K562 (cell line): ENCODE measurements at regions not wholly inside any gene's neighbourhood (a gene's known extent, or its start where the extent isn't known, plus 50 kb on each side); places are given as distances from the start of the nearest gene placed in this dataset.

ENCODE experiments used
- ATAC-seq: fragments of 200-7000 bp; cut with Tn5 transposase; 3 replicates; pipeline ENCODE4 v1.9.1; 2020; ENCODE audit warnings: moderate library complexity
- BruUV-seq: library from RNA; stranded (reverse); fragments of 400-500 nt; replicated peaks from 2 replicates; lab custom pipeline; 2021; lab: Mats Ljungman, UMichigan
- CTCF ChIA-PET: fragments of 300-600 bp; formaldehyde crosslinking; extraction: SDS; loops from one replicate; lab custom pipeline; 2021; ENCODE audit warnings: low intra/inter-chr PET ratio; lab: Yijun Ruan, JAX
- POLR2A ChIA-PET: fragments of 300-600, 350-650 bp; sonication (Branson Sonifier 250); formaldehyde crosslinking; extraction: SDS; loops from one replicate; lab custom pipeline; 2021; ENCODE audit warnings: antibody characterized with exemption, inconsistent platforms; lab: Yijun Ruan, JAX
- DNase-seq, 4 experiments: peaks; one replicate each; pipeline versions ENCODE4 v3.0.0 to v3.0.0-alpha.2; 2011 to 2018; ENCODE audit warnings: low spot score in 3 of 4, mixed read lengths in 3 of 4; ENCODE audit errors: extremely low read depth in 1 of 4
- FAIRE-seq: peaks from 2 replicates; lab custom pipeline; 2011; peaks lifted over from hg19 to GRCh38; lab: Jason Lieb, UNC
- H2AFZ ChIP-seq: 2 replicates; pipeline ENCODE4 v1.6.0; 2011; ENCODE audit warnings: low read depth, low read length, control low read depth, inconsistent platforms
- H3K27ac ChIP-seq: fragments of 200-600 bp; 3 replicates; pipeline ENCODE4 v1.8.0; 2011; ENCODE audit warnings: low read depth, mild to moderate bottlenecking, control low read depth, inconsistent platforms, low read length, moderate library complexity, mixed read lengths; ENCODE audit errors: extremely low read depth
- H3K27me3 ChIP-seq, 2 experiments: fragments of 300-600 bp in 1 of 2; 2 replicates in 1 of 2; 3 replicates in 1 of 2; pipeline versions ENCODE4 v1.6.0 to v1.8.0; 2011; ENCODE audit warnings: inconsistent platforms in 2 of 2, low read length in 2 of 2, mild to moderate bottlenecking in 1 of 2, mixed read lengths in 1 of 2, moderate library complexity in 1 of 2; ENCODE audit not compliant: control insufficient read depth in 2 of 2, insufficient read depth in 2 of 2
- H3K36me3 ChIP-seq: fragments of 300-600 bp; 3 replicates; pipeline ENCODE4 v1.8.0; 2011; ENCODE audit warnings: mild to moderate bottlenecking, low read length, inconsistent platforms; ENCODE audit not compliant: control insufficient read depth, insufficient read depth
- H3K4me1 ChIP-seq, 2 experiments: fragments of 200-600 bp in 1 of 2; replicated peaks in 1 of 2; 2 replicates in 1 of 2; 3 replicates in 1 of 2; pipeline versions ENCODE4 v1.5.1 to v1.8.0; 2011; ENCODE audit warnings: inconsistent platforms in 2 of 2, low read length in 2 of 2, mild to moderate bottlenecking in 1 of 2, mixed read lengths in 1 of 2, moderate library complexity in 1 of 2; ENCODE audit not compliant: control insufficient read depth in 2 of 2, insufficient read depth in 2 of 2
- H3K4me2 ChIP-seq: 2 replicates; pipeline ENCODE4 v1.6.1; 2011; ENCODE audit warnings: low read length, control low read depth, inconsistent platforms, mixed read lengths; ENCODE audit not compliant: insufficient read depth
- H3K4me3 ChIP-seq: fragments of 200-600 bp; sonication (generic), shearing (Covaris generic); 2 replicates; pipeline ENCODE4 v1.5.1; 2016; ENCODE audit warnings: control low read depth, inconsistent platforms
- H3K79me2 ChIP-seq: fragments of 200-600 bp; 3 replicates; pipeline ENCODE4 v1.8.0; 2011; ENCODE audit warnings: low read length, inconsistent platforms; ENCODE audit not compliant: control insufficient read depth, insufficient read depth
- H3K9ac ChIP-seq, 2 experiments: 2 replicates each; pipeline versions ENCODE4 v1.6.0 to v1.6.1; 2011; ENCODE audit warnings: low read depth in 2 of 2, low read length in 2 of 2, control low read depth in 1 of 2, inconsistent platforms in 1 of 2, mild to moderate bottlenecking in 1 of 2, mixed read lengths in 1 of 2; ENCODE audit not compliant: insufficient read depth in 1 of 2
- H3K9me1 ChIP-seq: one replicate; pipeline ENCODE4 v1.6.0; 2011; ENCODE audit warnings: inconsistent platforms, mild to moderate bottlenecking, low read length, moderate library complexity; ENCODE audit not compliant: control insufficient read depth, insufficient read depth
- H3K9me3 ChIP-seq: replicated peaks from 2 replicates; pipeline ENCODE4 v1.5.1; 2011; ENCODE audit warnings: low read depth, low read length, inconsistent platforms; ENCODE audit not compliant: control insufficient read depth, insufficient read depth
- H4K20me1 ChIP-seq: replicated peaks from 2 replicates; pipeline ENCODE4 v1.6.1; 2011; ENCODE audit warnings: low read length, inconsistent platforms, mixed read lengths; ENCODE audit not compliant: control insufficient read depth, insufficient read depth
- DPF2 ChIP-seq: fragments of 450-650 bp; IDR thresholded peaks from 2 replicates; pipeline ENCODE4 v1.6.1; 2016
- FOXP1 ChIP-seq: sonication (generic); formaldehyde crosslinking; IDR thresholded peaks from 2 replicates; pipeline ENCODE4 v1.8.0; 2022; ENCODE audit warnings: mild to moderate bottlenecking, missing genetic modification reagents
- GTF2F1 ChIP-seq: IDR thresholded peaks from 2 replicates; pipeline ENCODE4 v1.6.1; 2011; ENCODE audit warnings: low read depth, low read length, improper control_type of control experiment
- HDAC2 ChIP-seq: fragments of 450-650 bp; IDR thresholded peaks from 2 replicates; pipeline ENCODE4 v1.6.1; 2016; ENCODE audit warnings: mild to moderate bottlenecking
- MTF1 ChIP-seq: fragments of 250-450 bp; sonication (Bioruptor Pico); IDR thresholded peaks from 2 replicates; pipeline ENCODE4 v1.9.0; 2021; ENCODE audit warnings: moderate library complexity, mild to moderate bottlenecking, inconsistent platforms, borderline replicate concordance
- RAD51 ChIP-seq: fragments of 450-650 bp; IDR thresholded peaks from 2 replicates; pipeline ENCODE4 v1.7.1; 2016; ENCODE audit warnings: low read depth, mild to moderate bottlenecking, borderline replicate concordance
- TFAM ChIP-seq: fragments of 250-450 bp; sonication (Bioruptor Pico); conservative IDR thresholded peaks from 2 replicates; pipeline ENCODE4 v1.5.0; 2021; ENCODE audit warnings: mild to moderate bottlenecking, moderate library complexity
- WGBS: fragments of 100-300 bp; shearing (Covaris generic); methylation state at CpG from one replicate; pipeline ENCODE4 v1.1.6; 2016; ENCODE audit warnings: low coverage, mixed read lengths; ENCODE audit not compliant: insufficient coverage; ENCODE audit errors: missing lambda C conversion rate; 5-methylcytosine and 5-hydroxymethylcytosine counted together
- in situ Hi-C: fragments of 300-500 bp; cut with MboI; formaldehyde crosslinking; loops from 4 replicates; pipeline ENCODE4 v1.15.0; 2018; ENCODE audit warnings: inconsistent platforms, mixed read lengths
- intact Hi-C: fragments of 100-400 bp; cut with micrococcal nuclease; formaldehyde crosslinking; loops from 2 replicates; pipeline ENCODE4 v1.14.2; 2022
- TF ChIP-seq, protein P1 (sequence below): sonication (generic); formaldehyde crosslinking; IDR thresholded peaks from 2 replicates; pipeline ENCODE4 v1.8.1; 2023; ENCODE audit warnings: mild to moderate bottlenecking, missing genetic modification reagents
- TF ChIP-seq, protein P2 (sequence below): sonication (generic); formaldehyde crosslinking; IDR thresholded peaks from 2 replicates; pipeline ENCODE4 v1.8.1; 2022; ENCODE audit warnings: missing genetic modification reagents
- TF ChIP-seq, protein P3 (sequence below): IDR thresholded peaks from 2 replicates; pipeline ENCODE4 v1.6.1; 2016; ENCODE audit warnings: missing genetic modification characterization, missing compliant biosample characterization

DNA sequence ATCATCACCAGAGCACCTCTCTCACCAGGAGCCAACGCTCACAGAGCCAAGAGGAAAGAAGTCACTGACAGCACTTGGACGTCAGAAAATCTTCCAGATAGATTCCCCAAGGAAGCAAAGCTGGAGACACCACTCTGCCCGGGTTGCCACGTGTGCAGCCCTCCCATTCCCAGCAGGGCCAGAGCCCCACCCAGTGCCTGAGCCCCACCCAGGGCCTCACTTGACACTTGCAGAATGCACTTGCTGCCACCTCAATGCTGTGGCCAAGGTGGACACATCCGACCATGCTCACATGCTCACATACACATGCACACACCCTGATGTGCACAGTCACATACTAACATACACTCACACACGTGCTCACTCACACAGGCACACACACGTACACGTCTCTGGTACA is 240.7 kb downstream of the RBFOX3 start (continued):
- TF ChIP-seq, protein P1, sequence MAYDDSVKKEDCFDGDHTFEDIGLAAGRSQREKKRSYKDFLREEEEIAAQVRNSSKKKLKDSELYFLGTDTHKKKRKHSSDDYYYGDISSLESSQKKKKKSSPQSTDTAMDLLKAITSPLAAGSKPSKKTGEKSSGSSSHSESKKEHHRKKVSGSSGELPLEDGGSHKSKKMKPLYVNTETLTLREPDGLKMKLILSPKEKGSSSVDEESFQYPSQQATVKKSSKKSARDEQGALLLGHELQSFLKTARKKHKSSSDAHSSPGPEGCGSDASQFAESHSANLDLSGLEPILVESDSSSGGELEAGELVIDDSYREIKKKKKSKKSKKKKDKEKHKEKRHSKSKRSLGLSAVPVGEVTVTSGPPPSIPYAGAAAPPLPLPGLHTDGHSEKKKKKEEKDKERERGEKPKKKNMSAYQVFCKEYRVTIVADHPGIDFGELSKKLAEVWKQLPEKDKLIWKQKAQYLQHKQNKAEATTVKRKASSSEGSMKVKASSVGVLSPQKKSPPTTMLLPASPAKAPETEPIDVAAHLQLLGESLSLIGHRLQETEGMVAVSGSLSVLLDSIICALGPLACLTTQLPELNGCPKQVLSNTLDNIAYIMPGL (CRISPR knock-in tag), result no peak

DNA sequence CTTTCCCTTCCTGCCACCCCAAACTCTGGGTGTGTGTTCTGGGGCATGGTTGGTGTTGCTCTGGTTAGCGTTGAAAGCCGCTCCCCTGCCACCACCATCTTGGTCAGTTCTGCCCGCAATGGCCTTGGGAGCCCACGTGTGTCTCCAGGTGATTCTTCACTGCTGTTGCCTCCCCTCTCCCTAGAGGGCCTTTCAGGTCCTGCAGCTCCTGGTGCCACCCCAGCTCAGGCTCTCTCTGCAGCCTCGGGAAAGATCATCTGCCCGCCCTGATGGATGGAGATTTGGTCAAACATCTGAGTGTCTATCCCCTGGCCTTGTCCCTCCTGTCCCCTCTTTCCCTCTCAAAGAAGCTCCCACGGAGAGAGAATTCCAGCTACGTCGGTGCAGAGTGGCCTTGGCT is 241.3 kb downstream of the RBFOX3 start:
- intact Hi-C loops, result no loop called here
- in situ Hi-C loops, result no loop called here
- ATAC-seq, result no peak

More for the DNA sequence above, 241.3 kb downstream of the RBFOX3 start:
- H3K9me1 ChIP-seq, result no peaks in the 10 kb centered on the region
- DNase-seq (no peak), FAIRE-seq (no peak)
- H3K4me1 ChIP-seq, result 0 out of 5 replicates have a peak, but pooled peaks cover 0 to 4% of the 10 kb centered on the region in 2 experiments
- H3K27ac ChIP-seq, result no peak overlapping the region
- WGBS, result 0% methylated on average over 7 of the region's 9 CpGs
- H3K9me3 ChIP-seq, result no peaks in the 10 kb centered on the region
- no peak overlapping the region for H3K9ac ChIP-seq
- H3K4me3 ChIP-seq, result no peak overlapping the region
- H3K27me3 ChIP-seq, result peaks cover 0 to 40% of the 10 kb centered on the region in 2 experiments; a peak in 2 of 5 replicates
- H3K79me2 ChIP-seq, result no peaks in the 10 kb centered on the region
- no peaks in the 10 kb centered on the region for H3K36me3 ChIP-seq
- peaks cover 5% of the 10 kb centered on the region; the same call in 1 of the 2 replicates for H4K20me1 ChIP-seq
- ChIA-PET CTCF (no interaction called here), POLR2A (no interaction called here)
- H2AFZ ChIP-seq, result no peak overlapping the region
- TF ChIP-seq, protein P2, sequence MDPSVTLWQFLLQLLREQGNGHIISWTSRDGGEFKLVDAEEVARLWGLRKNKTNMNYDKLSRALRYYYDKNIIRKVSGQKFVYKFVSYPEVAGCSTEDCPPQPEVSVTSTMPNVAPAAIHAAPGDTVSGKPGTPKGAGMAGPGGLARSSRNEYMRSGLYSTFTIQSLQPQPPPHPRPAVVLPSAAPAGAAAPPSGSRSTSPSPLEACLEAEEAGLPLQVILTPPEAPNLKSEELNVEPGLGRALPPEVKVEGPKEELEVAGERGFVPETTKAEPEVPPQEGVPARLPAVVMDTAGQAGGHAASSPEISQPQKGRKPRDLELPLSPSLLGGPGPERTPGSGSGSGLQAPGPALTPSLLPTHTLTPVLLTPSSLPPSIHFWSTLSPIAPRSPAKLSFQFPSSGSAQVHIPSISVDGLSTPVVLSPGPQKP (CRISPR knock-in tag), result no peak
- TF ChIP-seq GTF2F1 (no peak), HDAC2 (no peak), FOXP1 (no peak), TFAM (CRISPR knock-in tag) (no peak), MTF1 (CRISPR knock-in tag) (no peak), RAD51 (no peak), DPF2 (no peak)
- TF ChIP-seq, protein P3, sequence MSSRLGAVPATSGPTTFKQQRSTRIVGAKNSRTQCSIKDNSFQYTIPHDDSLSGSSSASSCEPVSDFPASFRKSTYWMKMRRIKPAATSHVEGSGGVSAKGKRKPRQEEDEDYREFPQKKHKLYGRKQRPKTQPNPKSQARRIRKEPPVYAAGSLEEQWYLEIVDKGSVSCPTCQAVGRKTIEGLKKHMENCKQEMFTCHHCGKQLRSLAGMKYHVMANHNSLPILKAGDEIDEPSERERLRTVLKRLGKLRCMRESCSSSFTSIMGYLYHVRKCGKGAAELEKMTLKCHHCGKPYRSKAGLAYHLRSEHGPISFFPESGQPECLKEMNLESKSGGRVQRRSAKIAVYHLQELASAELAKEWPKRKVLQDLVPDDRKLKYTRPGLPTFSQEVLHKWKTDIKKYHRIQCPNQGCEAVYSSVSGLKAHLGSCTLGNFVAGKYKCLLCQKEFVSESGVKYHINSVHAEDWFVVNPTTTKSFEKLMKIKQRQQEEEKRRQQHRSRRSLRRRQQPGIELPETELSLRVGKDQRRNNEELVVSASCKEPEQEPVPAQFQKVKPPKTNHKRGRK (tag), result no peak
- no TSS peak for BruUV-seq
- H3K4me2 ChIP-seq, result no peak overlapping the region
